SH-SY5Y (cell line): ENCODE measurements at regions not wholly inside any gene's neighbourhood (a gene's known extent, or its start where the extent isn't known, plus 50 kb on each side); places are given as distances from the start of the nearest gene placed in this dataset.

Experiments
- GATA2 ChIP-seq: IDR thresholded peaks from 2 replicates; pipeline ENCODE4 v1.6.1; 2011; ENCODE audit warnings: mild to moderate bottlenecking, low read depth, low read length
- GATA3 ChIP-seq: IDR thresholded peaks from 2 replicates; pipeline ENCODE4 v1.6.1; 2011; ENCODE audit warnings: low read depth, mild to moderate bottlenecking, low read length, moderate library complexity

DNA sequence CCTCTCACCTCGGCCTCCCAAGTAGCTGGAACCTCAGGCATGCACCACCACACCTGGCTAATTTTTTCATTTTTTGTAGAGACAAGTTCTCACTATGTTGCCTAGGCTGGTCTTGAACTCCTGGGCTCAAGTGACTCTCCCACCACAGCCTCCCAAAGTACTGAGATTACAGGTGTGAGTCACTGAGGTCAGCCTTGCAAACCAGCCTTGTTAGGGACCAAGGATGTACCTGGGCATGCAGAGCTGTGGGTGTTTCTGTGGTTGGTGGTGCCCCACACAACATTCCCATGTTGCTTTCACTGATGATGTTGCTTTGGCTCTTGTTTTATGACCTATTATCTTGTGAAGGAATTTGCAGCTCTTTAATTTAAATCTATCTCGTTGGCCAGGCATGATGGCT, 54.8 kb downstream of the OTUD1 start:
- TF ChIP-seq GATA3 = no peak
- no peak for TF ChIP-seq GATA2

DNA sequence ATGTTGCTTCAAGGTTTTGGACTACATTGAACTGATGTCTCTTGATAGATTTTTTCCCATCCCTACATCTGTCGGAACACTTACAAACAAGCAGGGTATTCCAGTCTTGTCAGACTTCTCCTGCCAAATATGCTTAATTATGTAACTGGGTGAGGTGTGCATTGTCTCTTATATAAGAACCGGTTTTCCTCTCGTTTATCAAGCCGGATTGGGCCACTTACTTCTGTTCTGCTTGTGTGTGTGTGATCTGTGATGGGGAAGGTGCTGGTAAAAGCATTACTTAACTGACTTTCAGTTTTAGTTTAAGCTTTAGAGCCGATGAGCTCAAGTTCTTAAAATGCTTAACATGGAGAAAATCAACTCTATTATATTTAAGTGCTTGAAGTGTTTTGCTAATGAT, 57.9 kb downstream of the OTUD1 start:
- TF ChIP-seq GATA2 (no peak), GATA3 (no peak)

DNA sequence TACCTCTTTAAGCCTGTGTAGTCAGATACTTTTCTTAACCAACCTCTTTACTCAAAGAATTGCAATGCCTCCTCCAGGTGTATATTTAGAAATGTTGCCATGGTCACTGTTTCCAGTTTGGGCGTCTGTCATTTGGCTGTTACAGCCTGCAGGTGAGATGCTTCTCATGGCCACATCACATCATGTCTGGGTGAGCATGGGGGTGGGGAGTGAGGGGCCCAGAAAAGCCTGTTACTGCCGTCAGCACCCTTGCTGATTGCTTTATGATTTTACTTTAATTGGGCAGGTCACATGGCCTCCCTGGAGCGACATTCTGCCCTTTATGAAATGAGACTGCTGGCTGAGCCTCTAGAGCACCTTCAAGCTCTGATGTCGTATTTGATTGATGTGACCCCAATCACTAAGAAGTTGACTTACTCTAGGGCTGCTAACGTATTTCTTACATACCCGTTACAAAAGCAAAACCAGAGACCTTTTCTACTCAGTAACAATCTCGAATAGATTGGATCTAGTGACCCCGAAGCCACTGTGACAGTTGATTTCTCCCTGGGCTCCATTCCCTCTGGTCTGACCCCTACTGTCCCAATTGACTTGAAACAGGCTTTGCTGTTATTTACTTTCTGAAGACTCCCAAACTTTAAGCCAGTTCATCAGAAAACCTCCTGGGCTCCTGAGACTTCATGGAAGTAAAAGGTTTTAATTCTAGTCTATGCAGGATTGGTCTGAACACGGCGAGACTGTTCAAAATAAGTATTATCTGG, 60.7 kb downstream of the OTUD1 start:
- TF ChIP-seq GATA3 = no peak

DNA sequence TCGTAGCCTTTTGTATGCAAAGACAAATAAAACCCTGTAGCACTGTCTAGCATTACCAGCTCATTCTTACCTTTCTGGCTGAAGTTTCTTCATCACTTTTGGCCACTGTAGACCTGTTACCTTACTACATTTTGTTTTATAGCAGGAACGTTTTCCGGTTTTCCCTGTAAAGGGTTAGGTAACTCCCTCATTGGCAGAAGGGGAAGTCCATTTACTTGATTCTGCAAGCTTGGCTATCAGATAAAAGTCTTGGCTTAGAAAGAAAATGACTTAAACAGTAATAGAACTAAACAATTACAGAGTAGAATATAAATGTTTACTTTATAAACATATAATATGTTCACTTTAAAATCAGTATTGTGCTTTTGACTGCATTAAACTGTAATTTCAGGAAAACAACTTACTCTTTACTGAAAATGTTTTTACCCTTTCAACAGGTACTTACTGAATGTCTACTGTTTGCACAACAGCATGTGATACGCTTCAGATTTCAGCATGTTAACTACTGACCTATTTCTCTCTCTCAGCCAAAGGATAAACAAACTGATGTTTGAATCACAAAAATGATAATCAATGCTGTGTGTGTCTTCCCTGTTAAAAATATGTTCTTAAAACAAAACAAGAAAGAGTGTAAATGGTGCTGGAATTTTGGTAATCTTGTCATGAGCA, 67.1 kb downstream of the OTUD1 start:
- no peak for TF ChIP-seq GATA2

DNA sequence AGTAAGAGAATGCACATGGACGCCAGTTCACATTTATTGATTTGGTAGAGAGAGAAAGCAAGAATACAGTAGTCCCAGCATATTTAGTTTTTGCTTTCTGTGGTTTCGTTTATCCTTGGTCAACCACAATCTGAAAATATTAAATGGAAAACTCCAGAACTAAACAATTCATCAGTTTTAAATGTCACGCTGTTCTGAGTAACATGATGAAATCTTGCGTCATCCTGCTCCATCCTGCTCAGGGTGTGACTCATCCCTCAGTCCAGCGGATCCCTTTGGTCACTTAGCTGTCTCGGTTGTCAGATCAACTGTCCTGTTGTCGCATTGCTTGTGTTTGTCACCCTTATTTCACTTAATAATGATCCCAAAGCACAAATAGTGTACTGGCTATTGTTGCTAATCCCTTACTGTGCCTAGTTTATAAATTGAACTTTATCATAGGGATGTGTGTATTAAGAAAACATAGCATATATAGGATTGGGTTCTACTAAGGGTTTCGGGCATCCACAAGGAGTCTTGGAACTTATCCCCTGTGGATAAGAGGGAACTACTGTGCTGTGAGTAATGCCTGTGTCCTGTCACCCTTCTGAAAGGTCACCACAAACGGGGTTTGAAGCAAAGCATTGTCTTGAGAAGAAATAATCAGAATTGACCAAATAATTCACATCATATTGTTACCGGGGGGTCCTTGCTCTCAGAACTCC, 73.6 kb downstream of the OTUD1 start:
- TF ChIP-seq GATA3 (no peak), GATA2 (no peak)

DNA sequence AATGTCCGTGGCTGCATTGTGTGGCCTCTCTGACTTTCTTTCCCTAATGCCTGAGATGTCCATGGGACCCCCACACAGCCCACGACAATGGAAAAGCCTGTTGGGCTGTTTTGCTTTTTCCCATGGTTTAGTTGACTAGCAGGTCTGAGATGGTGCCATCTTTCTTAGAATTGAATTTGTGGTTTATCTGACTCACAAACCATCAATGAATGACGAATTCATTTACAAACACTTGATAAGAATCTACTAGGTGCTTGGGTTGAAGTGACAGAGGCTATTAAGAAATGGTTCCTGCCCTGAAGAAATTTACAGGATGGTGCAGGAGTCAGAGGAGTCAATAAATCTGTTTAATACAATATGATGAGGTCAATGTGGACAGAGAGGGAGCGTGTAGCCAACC, 75.4 kb downstream of the OTUD1 start:
- TF ChIP-seq GATA2 (no peak), GATA3 (no peak)

DNA sequence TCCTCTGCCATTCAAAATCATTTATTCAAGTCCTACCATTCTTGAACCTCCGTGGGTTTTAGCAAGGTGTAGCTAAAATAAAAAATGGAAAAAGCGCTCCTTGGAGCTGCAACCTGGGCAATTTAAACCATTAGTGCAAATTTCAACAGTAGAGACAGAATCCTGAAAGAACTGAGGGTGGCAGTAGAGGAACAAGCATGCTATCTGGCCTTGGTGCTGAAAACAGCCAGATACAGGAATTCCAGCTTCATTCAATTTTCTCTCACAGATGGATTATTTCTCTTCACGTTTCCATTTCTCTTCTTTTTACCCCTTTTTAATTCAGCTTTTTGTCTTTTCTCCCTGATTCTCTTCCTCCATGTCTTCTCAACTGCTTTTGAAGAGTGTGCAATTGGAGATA, 77.7 kb downstream of the OTUD1 start:
- TF ChIP-seq GATA2 (no peak), GATA3 (no peak)

DNA sequence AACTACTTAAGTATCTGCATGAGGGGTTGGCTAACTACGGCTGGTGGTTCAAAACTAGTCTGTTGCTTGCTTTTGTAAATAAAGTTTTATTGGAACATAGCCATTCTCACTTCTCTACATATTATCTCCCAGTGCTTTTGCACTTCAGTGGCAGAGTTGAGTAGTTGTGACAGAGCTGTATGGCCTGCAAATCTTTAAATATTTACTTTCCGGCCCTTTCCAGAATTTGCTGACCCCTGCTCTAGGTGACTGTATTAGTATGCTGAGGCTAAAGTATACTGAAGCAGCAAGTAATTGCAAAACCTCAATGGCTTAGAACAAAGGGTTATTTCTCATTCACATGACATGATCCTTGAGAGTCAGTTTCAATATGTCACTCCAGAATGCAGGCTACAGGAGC, 78.3 kb downstream of the OTUD1 start:
- TF ChIP-seq GATA2 (no peak), GATA3 (no peak)

DNA sequence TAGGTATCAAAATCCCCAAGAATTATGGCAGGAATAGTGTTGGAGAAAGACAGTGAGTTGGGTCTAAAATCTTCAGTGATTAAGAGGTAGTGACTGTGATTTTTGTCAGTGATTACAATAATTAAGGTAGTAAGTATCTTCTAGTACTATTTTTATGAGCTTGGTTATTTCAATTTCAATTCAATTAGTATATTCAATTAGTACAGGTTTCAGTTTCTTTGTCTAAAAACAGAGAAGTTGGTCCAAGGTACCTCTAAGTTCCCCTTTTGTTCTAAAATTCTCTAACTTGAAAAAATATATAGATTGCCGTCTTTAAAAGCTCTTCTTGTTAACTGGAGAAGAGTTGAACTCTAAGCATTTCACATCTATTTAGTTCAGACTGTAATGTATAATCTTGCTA, 82.9 kb downstream of the OTUD1 start:
- TF ChIP-seq GATA2 = no peak
- no peak for TF ChIP-seq GATA3

DNA sequence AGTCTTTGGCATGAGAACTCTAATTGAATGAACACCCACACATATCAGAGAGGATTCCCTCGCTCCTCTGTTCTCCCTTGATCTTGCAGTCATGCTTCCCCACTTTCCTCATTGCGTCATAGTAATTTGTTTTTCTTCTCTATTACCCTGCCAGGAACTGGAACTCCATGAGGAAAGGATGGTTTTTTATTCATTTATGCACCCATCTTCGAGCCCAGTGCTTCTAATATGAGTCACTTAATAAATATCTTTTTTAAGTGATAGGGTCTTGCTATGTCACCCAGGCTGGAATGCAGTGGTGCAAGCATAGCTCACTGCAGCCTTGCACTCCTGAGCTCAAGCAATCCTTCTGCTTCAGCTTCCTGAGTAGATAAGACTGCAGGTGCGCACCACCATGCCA, 83.5 kb downstream of the OTUD1 start:
- TF ChIP-seq GATA3 (no peak), GATA2 (no peak)

DNA sequence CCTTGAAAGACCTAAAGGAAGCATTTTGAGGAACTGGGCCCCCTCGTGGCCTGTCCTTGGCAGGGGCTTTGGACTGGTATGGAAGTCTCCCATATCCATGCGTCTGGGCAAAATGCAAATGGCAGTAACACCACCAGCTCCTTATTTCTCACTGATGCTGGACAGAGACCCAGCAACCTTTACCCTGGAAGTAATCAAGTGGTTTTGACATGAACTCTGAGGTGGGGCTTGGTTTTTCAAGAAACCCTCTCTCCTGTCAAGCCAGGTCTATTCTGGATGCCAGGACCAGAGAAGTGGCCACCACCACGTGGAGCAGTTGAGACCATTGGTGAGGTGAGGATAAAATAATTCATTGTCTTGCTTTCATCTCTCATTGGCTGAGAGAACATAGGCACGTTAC, 84.4 kb downstream of the OTUD1 start:
- TF ChIP-seq GATA3 (no peak), GATA2 (no peak)

DNA sequence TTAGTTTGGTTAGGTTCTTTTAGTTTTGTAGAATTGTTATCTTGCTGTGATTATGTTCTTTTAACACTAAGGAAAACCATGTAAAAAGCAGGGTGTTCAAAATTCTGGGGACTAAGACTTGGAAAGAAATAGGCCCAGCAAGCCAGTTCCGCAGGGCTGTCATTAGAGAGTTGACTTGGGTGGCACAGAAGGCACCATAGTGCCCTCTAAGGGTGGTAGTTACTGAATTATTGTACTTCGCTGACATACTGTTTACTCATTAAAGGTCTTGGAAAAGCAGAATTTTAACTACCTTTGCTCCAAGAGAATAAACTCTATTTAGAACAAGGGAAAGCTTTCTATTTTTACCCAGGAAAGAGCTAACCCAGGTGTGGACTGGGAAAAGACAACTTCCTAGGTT, 86.5 kb downstream of the OTUD1 start:
- no peak for TF ChIP-seq GATA2
- TF ChIP-seq GATA3 = no peak

DNA sequence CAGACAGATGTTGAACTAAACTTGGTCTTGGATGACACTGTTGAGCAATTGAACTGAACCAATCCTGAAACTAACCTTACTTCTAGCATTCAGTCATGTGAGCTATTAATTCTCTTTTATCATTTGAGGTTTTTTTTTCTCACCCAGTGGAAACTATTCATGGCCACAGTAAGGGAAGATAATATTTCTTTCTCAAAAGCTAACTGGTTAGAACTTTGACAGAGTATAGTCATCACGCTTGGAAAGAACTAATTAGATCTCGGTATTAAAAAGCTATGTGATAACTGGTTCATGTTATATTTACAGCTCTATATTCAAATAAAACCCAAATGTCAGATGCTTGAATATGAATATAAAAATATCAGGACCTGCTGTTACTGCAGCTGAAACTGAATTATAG, 89.5 kb downstream of the OTUD1 start:
- TF ChIP-seq GATA2 = no peak
- no peak for TF ChIP-seq GATA3

DNA sequence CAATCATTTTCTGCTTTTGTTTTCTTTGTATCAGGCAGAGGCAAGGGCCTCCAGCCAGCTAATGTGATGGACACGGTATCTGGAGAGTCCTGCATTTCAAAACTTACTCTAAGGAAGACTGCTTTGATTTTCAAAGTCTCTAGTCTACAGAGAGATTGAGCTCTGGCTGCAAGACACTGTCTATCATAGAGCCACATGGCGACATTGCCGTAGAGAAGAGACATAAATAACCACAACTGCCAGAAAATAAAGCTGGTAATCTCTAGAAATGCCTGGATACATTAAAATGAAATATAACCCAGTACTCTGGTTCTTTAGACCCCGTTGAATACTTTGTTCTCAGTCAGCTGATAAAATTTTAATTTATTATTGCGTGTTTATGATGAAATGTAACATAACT, 90.8 kb downstream of the OTUD1 start:
- no peak for TF ChIP-seq GATA2

DNA sequence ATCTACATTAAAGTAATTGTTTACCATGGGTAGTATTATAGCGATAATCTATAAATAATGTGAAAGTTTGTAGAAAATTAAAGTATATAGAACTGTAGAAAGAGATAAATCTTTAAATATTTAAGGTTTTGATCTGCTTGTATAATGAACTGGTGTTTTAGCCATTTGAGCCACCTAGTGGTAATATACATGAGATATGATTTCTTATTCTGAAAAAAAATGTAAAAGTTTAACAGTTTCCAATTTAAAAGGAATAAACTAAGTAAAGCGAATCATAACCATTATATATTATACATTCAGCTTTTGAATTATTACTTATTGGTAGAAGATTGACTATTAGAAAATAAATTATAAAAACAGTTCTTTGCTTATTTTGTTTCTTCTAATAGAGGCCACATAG, 91.2 kb downstream of the OTUD1 start:
- TF ChIP-seq GATA2 (no peak), GATA3 (no peak)

DNA sequence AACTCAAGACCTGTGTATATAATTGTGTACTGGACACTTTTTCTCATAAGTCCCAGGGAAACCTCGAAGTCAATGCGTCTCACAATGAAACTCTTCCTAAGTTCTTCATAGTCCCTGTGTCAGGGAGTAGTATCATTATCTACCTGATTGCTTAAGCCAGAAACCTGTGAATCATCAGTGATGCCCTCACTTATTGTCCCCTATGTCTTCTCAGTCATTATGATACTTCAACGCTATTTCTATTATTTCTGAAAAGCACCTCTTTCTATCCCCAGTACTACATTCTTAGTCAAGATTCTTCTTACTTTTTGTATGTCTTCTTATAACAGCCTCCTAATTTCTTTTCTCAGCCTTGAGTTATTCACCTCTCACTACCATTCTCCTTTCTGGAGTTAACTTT, 94.3 kb downstream of the OTUD1 start:
- TF ChIP-seq GATA3 (no peak), GATA2 (no peak)

DNA sequence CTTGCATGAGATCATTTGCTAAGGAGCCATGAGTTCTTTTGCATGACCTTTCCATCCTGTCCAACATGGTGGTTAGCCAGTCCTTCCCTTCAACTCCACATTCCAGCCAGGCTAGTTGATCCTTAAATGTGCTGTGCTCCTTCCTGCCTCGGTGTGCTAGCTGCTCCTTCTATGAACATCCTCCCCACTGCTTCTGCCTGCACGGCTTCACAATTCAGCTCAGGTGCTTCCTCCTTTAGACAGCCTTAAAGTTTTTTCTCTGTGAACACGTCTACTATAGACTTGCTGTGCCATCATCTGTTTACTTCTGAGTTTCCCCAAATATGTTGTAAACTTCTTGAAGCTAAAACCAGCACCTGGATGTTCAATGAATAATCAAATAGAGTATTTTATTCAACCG, 95.5 kb downstream of the OTUD1 start:
- TF ChIP-seq GATA2 = no peak
- no peak for TF ChIP-seq GATA3
